GM18507 (cell line): ENCODE measurements at regions not wholly inside any gene's neighbourhood (a gene's known extent, or its start where the extent isn't known, plus 50 kb on each side); places are given as distances from the start of the nearest gene placed in this dataset.
"Not testable (repeated sequence)": the region's sequence is repeated elsewhere in the genome, so short reads cannot be mapped to it uniquely, and the experiment has no call there.

Experiments
- DNase-seq: peaks from one replicate; pipeline ENCODE4 v3.0.0; 2011; ENCODE audit warnings: low read depth; ENCODE audit not compliant: insufficient read length; ENCODE audit errors: extremely low spot score
- FAIRE-seq: peaks from 2 replicates; lab custom pipeline; 2011; peaks lifted over from hg19 to GRCh38; lab: Jason Lieb, UNC

- DNase-seq (no peak), FAIRE-seq (no peak)
Measured at GRCh38 chr16:59686405-59686804, 952.3 kb upstream of the GOT2 start.

- DNase-seq: no peak
- no peak for FAIRE-seq
Measured at GRCh38 chr16:59684911-59685310, 950.8 kb upstream of the GOT2 start.

GRCh38 chr16:59683709-59684108 lies 949.6 kb upstream of the GOT2 start:
- no peak for DNase-seq
- no peak for FAIRE-seq

GRCh38 chr16:59665618-59666220 lies 931.6 kb upstream of the GOT2 start:
- DNase-seq (no peak), FAIRE-seq (no peak)

GRCh38 chr16:59658572-59658971 lies 924.5 kb upstream of the GOT2 start:
- FAIRE-seq (no peak), DNase-seq (no peak)

GRCh38 chr16:59655031-59655430 lies 920.9 kb upstream of the GOT2 start:
- DNase-seq: no peak
- FAIRE-seq: no peak

- DNase-seq: no peak
- FAIRE-seq: no peak
Measured at GRCh38 chr16:59654455-59654854, 920.3 kb upstream of the GOT2 start.

- no peak for FAIRE-seq
Measured at GRCh38 chr16:59651662-59652061, 917.5 kb upstream of the GOT2 start.

GRCh38 chr16:59645194-59645593 lies 911.1 kb upstream of the GOT2 start:
- DNase-seq (no peak), FAIRE-seq (no peak)

More at GRCh38 chr16:59651662-59652061, 917.5 kb upstream of the GOT2 start:
- no peak for DNase-seq

- DNase-seq: no peak
- FAIRE-seq: no peak
Measured at GRCh38 chr16:59635674-59636073, 901.6 kb upstream of the GOT2 start.

GRCh38 chr16:59634951-59635350 lies 900.8 kb upstream of the GOT2 start:
- DNase-seq: no peak
- no peak for FAIRE-seq

- DNase-seq (no peak), FAIRE-seq (no peak)
Measured at GRCh38 chr16:59634004-59634579, 900.0 kb upstream of the GOT2 start.

- DNase-seq: no peak
- FAIRE-seq: no peak
Measured at GRCh38 chr16:59632276-59632855, 898.2 kb upstream of the GOT2 start.

- DNase-seq, FAIRE-seq: not testable (repeated sequence)
Measured at GRCh38 chr16:59624381-59624780, 890.3 kb upstream of the GOT2 start.

GRCh38 chr16:59614466-59615240 lies 880.5 kb upstream of the GOT2 start:
- no peak for FAIRE-seq
- DNase-seq: no peak

- not testable (repeated sequence) for FAIRE-seq, DNase-seq
Measured at GRCh38 chr16:59612910-59613620, 878.9 kb upstream of the GOT2 start.

- no peak for FAIRE-seq
Measured at GRCh38 chr16:59612094-59612493, 878.0 kb upstream of the GOT2 start.

GRCh38 chr16:59611556-59611955 lies 877.4 kb upstream of the GOT2 start:
- FAIRE-seq: no peak
- DNase-seq: no peak

More at GRCh38 chr16:59612094-59612493, 878.0 kb upstream of the GOT2 start:
- no peak for DNase-seq

- FAIRE-seq (no peak), DNase-seq (no peak)
Measured at GRCh38 chr16:59605706-59606105, 871.6 kb upstream of the GOT2 start.

GRCh38 chr16:59604354-59604753 lies 870.2 kb upstream of the GOT2 start:
- FAIRE-seq (no peak), DNase-seq (no peak)
